ENCODE measurements at regions not wholly inside any gene's neighbourhood (a gene's known extent, or its start where the extent isn't known, plus 50 kb on each side); places are given as distances from the start of the nearest gene placed in this dataset.

GRCh38 chr6:165793287-165793825, 130.3 kb upstream of the PDE10A start:
- TF ChIP-seq POLR2AphosphoS5 (IDR thresholded peaks at IDR 0.05; ENCODE audit: insufficient read depth, low read depth, low read length), result no peak
- TF ChIP-seq CTCF (IDR thresholded peaks at IDR 0.05; ENCODE audit: extremely low read depth in 1 of 2, insufficient read depth in 1 of 2, low read depth in 1 of 2, low read length in 2 of 2), result no peak
- no peak for TF ChIP-seq FOS (IDR thresholded peaks at IDR 0.05; ENCODE audit: borderline replicate concordance, insufficient read depth, low read length)
- no peak for TF ChIP-seq EZH2 (IDR thresholded peaks at IDR 0.05; ENCODE audit: borderline replicate concordance, low read depth, low read length, severe bottlenecking)

Data from endothelial cell of umbilical vein (primary cell).